Lower lobe of right lung (tissue), 2 donors: ENCODE measurements at regions not wholly inside any gene's neighbourhood (a gene's known extent, or its start where the extent isn't known, plus 50 kb on each side); places are given as distances from the start of the nearest gene placed in this dataset.
A peak's percentile ranks its signal among the peaks of the same experiment; 100 is the strongest.
"Not testable (repeated sequence)": the region's sequence is repeated elsewhere in the genome, so short reads cannot be mapped to it uniquely, and the experiment has no call there.

Experiments used
- ATAC-seq, 2 donors: fragments of 200-7000 bp; cut with Tn5 transposase; one replicate each; pipeline ENCODE4 v1.9.1; 2020 to 2022; ENCODE audit warnings: mild to moderate bottlenecking in 2 of 2, moderate library complexity in 2 of 2
- DNase-seq: peaks from one replicate; pipeline ENCODE4 v3.0.0-alpha.2; 2020
- H3K27ac ChIP-seq: fragments of 200-600 bp; one replicate; pipeline ENCODE4 v1.8.0; 2022
- H3K27me3 ChIP-seq: fragments of 200-600 bp; one replicate; pipeline ENCODE4 v1.8.0; 2022; ENCODE audit warnings: low read depth
- H3K36me3 ChIP-seq: fragments of 200-600 bp; one replicate; pipeline ENCODE4 v1.8.0; 2022; ENCODE audit warnings: mild to moderate bottlenecking
- H3K4me1 ChIP-seq: fragments of 200-600 bp; one replicate; pipeline ENCODE4 v1.8.0; 2022
- H3K4me3 ChIP-seq: fragments of 200-600 bp; one replicate; pipeline ENCODE4 v1.8.0; 2022; ENCODE audit warnings: mild to moderate bottlenecking
- H3K9me3 ChIP-seq: fragments of 200-600 bp; one replicate; pipeline ENCODE4 v1.8.0; 2022
- intact Hi-C: fragments of 100-400 bp; cut with DNase I; formaldehyde crosslinking; loops from one replicate; pipeline ENCODE4 v1.11.0; 2022
- TF ChIP-seq, protein P1 (sequence below): fragments of 200-600 bp; IDR thresholded peaks from one replicate; pipeline ENCODE4 v1.8.0; 2022; ENCODE audit warnings: antibody characterized with exemption, mild to moderate bottlenecking
- donor health status: DM: no; HTN: yes; CAD: no; lungs with severe emphysema.

DNA sequence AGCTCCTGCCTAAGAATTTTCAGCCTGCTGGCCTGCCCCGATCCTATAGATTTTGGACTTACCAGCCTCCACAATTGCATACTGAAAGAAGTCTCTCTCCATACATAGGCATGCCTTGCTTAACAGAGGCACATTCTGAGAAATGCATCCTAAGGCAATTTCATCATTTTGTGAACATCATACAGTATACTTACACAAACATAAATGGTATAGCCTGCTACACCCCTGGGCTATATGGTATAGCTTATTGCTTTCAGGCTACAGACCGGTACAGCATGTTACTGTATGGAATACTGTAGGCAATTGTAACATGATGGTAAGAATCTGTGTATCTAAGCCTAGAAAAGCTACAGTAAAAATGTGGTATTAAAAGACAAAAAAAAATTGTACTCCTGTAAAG is 174.7 kb downstream of the NRIP1 start:
- intact Hi-C loops = no loop called here
- DNase-seq (no peak), ATAC-seq (no peak)
- no peaks in the 10 kb centered on the region for H3K4me1 ChIP-seq
- TF ChIP-seq, protein P1, sequence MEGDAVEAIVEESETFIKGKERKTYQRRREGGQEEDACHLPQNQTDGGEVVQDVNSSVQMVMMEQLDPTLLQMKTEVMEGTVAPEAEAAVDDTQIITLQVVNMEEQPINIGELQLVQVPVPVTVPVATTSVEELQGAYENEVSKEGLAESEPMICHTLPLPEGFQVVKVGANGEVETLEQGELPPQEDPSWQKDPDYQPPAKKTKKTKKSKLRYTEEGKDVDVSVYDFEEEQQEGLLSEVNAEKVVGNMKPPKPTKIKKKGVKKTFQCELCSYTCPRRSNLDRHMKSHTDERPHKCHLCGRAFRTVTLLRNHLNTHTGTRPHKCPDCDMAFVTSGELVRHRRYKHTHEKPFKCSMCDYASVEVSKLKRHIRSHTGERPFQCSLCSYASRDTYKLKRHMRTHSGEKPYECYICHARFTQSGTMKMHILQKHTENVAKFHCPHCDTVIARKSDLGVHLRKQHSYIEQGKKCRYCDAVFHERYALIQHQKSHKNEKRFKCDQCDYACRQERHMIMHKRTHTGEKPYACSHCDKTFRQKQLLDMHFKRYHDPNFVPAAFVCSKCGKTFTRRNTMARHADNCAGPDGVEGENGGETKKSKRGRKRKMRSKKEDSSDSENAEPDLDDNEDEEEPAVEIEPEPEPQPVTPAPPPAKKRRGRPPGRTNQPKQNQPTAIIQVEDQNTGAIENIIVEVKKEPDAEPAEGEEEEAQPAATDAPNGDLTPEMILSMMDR = no peak
- no peak overlapping the region for H3K4me3 ChIP-seq
- H3K36me3 ChIP-seq = no peaks in the 10 kb centered on the region
- no peaks in the 10 kb centered on the region for H3K27me3 ChIP-seq
- H3K27ac ChIP-seq = no peak overlapping the region
- H3K9me3 ChIP-seq = no peaks in the 10 kb centered on the region

DNA sequence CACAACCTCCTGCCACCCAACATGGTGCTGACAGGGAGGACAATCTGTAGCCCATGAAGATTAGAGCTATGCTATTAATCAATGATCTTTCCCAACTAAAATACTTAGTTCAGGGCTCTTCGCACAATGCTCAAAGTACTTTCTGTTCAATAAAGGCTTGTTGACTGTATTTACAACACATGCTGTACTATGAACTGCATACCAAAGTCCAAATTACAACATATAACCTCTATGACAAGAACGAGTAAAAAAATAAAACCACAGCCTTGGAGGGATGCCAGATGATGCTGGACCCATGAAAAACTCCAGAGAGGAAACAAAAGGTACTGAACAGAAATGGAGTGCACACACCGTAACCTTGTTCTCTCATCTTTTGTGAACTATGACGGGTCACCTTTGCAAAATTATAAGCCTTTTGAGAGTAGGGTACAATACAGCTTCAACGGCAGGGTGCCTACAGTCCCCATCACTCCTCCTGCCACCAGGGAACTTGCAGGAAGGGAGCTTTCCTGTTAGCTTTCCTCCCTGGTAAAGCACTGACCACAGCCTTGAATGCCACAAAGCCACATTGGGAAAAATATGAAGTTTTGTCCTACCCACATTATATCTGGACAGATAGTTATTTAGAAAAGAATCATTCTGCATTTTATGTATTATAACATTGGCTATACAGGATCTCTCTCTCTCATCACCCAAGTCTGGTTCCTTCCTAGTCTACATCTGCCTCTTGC is 175.6 kb downstream of the NRIP1 start:
- ATAC-seq (peak in 1 of 2 donors; percentile 23), DNase-seq (no peak)
- H3K4me1 ChIP-seq = no peaks in the 10 kb centered on the region
- H3K36me3 ChIP-seq = no peaks in the 10 kb centered on the region
- TF ChIP-seq, protein P1 = no peak
- H3K27me3 ChIP-seq = no peaks in the 10 kb centered on the region
- intact Hi-C loops = no loop called here
- no peak overlapping the region for H3K27ac ChIP-seq
- H3K4me3 ChIP-seq = no peak overlapping the region
- no peaks in the 10 kb centered on the region for H3K9me3 ChIP-seq

DNA sequence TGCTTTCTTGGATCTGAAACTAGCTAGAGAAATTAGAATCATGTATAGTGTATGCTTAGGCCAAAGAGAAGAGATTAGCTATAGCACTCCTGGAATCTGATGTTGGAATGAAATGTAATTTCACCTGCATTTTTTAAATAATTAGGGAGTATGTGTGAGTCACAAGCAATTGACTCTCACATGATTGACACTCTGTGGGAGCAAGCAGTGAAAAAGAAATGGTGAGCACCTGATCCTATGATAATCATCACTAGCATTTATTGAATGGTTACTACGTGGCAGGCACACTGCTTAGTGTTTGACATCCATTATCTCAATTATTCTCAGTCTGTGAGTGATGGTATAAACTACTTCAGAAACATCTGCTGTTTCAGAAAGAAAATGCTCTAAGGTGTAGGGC is 176.6 kb downstream of the NRIP1 start:
- Histone ChIP-seq H3K4me3 (no peak overlapping the region), H3K4me1 (no peaks in the 10 kb centered on the region), H3K27ac (no peak overlapping the region), H3K27me3 (no peaks in the 10 kb centered on the region), H3K9me3 (no peaks in the 10 kb centered on the region), H3K36me3 (no peaks in the 10 kb centered on the region)
- intact Hi-C loops = no loop called here
- ATAC-seq = no peak
- DNase-seq = no peak
- TF ChIP-seq, protein P1 = no peak

DNA sequence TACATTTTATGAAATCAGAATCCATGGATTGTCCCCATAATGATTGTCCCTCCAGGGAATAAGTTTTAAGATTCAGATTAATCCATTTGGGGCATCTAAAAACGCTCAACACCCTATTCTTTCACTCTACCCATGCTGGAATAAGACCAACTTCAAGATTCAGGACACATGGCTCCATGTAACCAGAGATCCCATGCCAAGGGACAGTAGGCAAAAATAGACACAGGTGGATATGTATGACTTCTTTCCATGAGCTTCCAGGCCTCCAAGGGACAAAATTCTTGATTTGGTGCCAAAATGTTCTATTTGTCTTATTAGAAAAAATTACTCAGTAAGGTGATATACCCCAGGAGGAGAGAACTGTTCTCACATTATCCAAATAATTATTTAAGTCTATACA is 178.8 kb downstream of the NRIP1 start:
- no peaks in the 10 kb centered on the region for H3K9me3 ChIP-seq
- ATAC-seq (no peak), DNase-seq (no peak)
- no peaks in the 10 kb centered on the region for H3K36me3 ChIP-seq
- H3K4me1 ChIP-seq = no peaks in the 10 kb centered on the region
- intact Hi-C loops = no loop called here
- TF ChIP-seq, protein P1 = no peak
- no peak overlapping the region for H3K4me3 ChIP-seq
- no peaks in the 10 kb centered on the region for H3K27me3 ChIP-seq
- H3K27ac ChIP-seq = no peak overlapping the region

DNA sequence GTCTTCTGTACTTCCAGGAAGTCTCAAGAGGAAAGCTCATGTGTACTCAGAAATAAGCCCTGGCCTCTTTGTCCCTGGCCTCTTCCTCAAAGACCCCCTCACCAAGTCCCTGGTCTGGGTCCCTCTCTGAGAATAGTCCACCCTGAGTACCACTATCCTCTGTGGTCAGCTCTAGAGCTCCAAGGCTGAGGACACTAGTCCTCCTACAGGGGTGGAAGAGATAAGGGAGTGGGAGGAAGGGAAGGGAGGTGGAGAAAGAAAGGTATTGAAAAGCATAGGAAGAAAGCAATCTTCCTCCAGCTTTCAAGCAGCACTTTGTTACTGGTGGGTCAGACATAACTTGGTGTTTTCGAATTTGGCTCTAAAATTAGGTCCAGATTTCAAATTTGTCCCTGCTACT is 181.4 kb downstream of the NRIP1 start:
- Histone ChIP-seq H3K9me3 (no peaks in the 10 kb centered on the region), H3K27ac (no peak overlapping the region), H3K27me3 (no peaks in the 10 kb centered on the region), H3K4me1 (peaks cover 6% of the 10 kb centered on the region), H3K36me3 (no peaks in the 10 kb centered on the region), H3K4me3 (no peak overlapping the region)
- DNase-seq = no peak
- no peak for ATAC-seq
- TF ChIP-seq, protein P1 = no peak
- intact Hi-C loops = no loop called here

DNA sequence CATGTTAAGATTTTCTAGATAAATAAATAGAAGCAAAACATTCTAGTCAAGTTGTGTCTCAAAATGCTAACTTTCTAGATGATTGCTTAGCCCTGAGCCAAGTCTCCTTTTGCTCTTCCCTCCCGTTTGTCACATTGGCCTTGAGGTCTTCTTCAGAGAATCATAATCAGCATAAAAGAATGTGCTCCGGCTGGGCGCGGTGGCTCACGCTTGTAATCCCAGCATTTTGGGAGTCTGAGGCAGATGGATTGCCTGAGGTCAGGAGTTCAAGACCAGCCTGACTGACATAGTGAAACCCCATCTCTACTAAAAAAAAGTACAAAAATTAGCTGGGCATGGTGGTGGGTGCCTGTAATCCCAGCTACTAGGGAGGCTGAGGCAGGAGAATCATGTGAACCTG is 182.3 kb downstream of the NRIP1 start:
- H3K9me3 ChIP-seq, H3K4me3 ChIP-seq, DNase-seq, H3K27ac ChIP-seq, H3K27me3 ChIP-seq, ATAC-seq, H3K36me3 ChIP-seq, intact Hi-C loops: not testable (repeated sequence)
- peaks cover 13% of the 10 kb centered on the region for H3K4me1 ChIP-seq
